SK-N-SH (cell line): ENCODE measurements at regions not wholly inside any gene's neighbourhood (a gene's known extent, or its start where the extent isn't known, plus 50 kb on each side); places are given as distances from the start of the nearest gene placed in this dataset.
A peak's percentile ranks its signal among the peaks of the same experiment; 100 is the strongest.

Source experiments
- CTCF ChIA-PET: fragments of 300-600, 350-600 bp; formaldehyde crosslinking; extraction: SDS; loops from one replicate; lab custom pipeline; 2021; lab: Yijun Ruan, JAX
- POLR2A ChIA-PET: fragments of 350-600 bp; sonication (Branson Sonifier 250); formaldehyde crosslinking; extraction: SDS; loops from one replicate; lab custom pipeline; 2020; ENCODE audit warnings: antibody characterized with exemption, inconsistent platforms; lab: Yijun Ruan, JAX
- DNase-seq: peaks from one replicate; pipeline ENCODE4 v3.0.0; 2012
- H2AFZ ChIP-seq: fragments of 200-600 bp; sonication (generic); 2 replicates; pipeline ENCODE4 v1.8.1; 2016; ENCODE audit warnings: antibody characterized with exemption, mild to moderate bottlenecking, low read depth
- H3F3A ChIP-seq: fragments of 200-600 bp; sonication (generic); replicated peaks from 2 replicates; pipeline ENCODE3; 2016; ENCODE audit warnings: antibody characterized with exemption, mild to moderate bottlenecking; ENCODE audit not compliant: insufficient read depth
- H3K27ac ChIP-seq, 2 experiments: fragments of 200-500 bp in 1 of 2; fragments of 200-600 bp in 1 of 2; sonication (Bioruptor generic) in 1 of 2; sonication (generic), shearing (Covaris generic) in 1 of 2; 2 replicates each; pipeline versions ENCODE4 v1.5.1 to v1.6.1; 2014 to 2016; ENCODE audit warnings: low read depth in 2 of 2, inconsistent platforms in 1 of 2, low read length in 1 of 2, mild to moderate bottlenecking in 1 of 2, mixed read lengths in 1 of 2
- H3K27me3 ChIP-seq: fragments of 200-600 bp; sonication (generic), shearing (Covaris generic); 2 replicates; pipeline ENCODE4 v1.6.1; 2016; ENCODE audit warnings: mixed run types; ENCODE audit not compliant: insufficient read depth
- H3K36me3 ChIP-seq, 2 experiments: fragments of 200-500 bp in 1 of 2; fragments of 200-600 bp in 1 of 2; sonication (Bioruptor generic) in 1 of 2; sonication (generic) in 1 of 2; replicated peaks in 1 of 2; 2 replicates each; pipeline versions ENCODE3 to v1.5.1; 2014 to 2016; ENCODE audit warnings: low read length in 1 of 2, mild to moderate bottlenecking in 1 of 2; ENCODE audit not compliant: insufficient read depth in 2 of 2, control insufficient read depth in 1 of 2
- H3K4me1 ChIP-seq, 2 experiments: fragments of 200-500 bp in 1 of 2; fragments of 200-600 bp in 1 of 2; sonication (Bioruptor generic) in 1 of 2; sonication (generic), shearing (Covaris generic) in 1 of 2; 2 replicates each; pipeline versions ENCODE4 v1.5.1 to v1.6.1; 2014 to 2016; ENCODE audit warnings: low read depth in 1 of 2, low read length in 1 of 2, mixed run types in 1 of 2; ENCODE audit not compliant: insufficient read depth in 2 of 2, control insufficient read depth in 1 of 2
- H3K4me2 ChIP-seq: fragments of 200-600 bp; sonication (generic), shearing (Covaris generic); 2 replicates; pipeline ENCODE4 v1.6.1; 2017; ENCODE audit warnings: mixed run types
- H3K4me3 ChIP-seq, 2 experiments: fragments of 200-500 bp in 1 of 2; fragments of 200-600 bp in 1 of 2; sonication (Bioruptor generic) in 1 of 2; sonication (generic), shearing (Covaris generic) in 1 of 2; 2 replicates each; pipeline versions ENCODE4 v1.5.1 to v1.8.1; 2014 to 2016; ENCODE audit warnings: low read depth in 2 of 2, inconsistent platforms in 1 of 2, low read length in 1 of 2, mild to moderate bottlenecking in 1 of 2, mixed read lengths in 1 of 2, moderate library complexity in 1 of 2
- H3K79me2 ChIP-seq: fragments of 200-600 bp; sonication (generic); 2 replicates; pipeline ENCODE4 v1.8.1; 2017; ENCODE audit warnings: mild to moderate bottlenecking; ENCODE audit not compliant: insufficient read depth
- H3K9ac ChIP-seq: fragments of 200-600 bp; sonication (generic); 2 replicates; pipeline ENCODE4 v1.6.1; 2017; ENCODE audit warnings: mixed run types
- H3K9me2 ChIP-seq: fragments of 200-600 bp; sonication (generic); 2 replicates; pipeline ENCODE4 v1.6.1; 2017; ENCODE audit warnings: mixed run types
- H3K9me3 ChIP-seq: fragments of 200-600 bp; sonication (generic); 2 replicates; pipeline ENCODE4 v1.6.1; 2017; ENCODE audit warnings: mixed run types, mild to moderate bottlenecking, moderate library complexity
- H4K20me1 ChIP-seq: fragments of 200-600 bp; sonication (generic); 2 replicates; pipeline ENCODE4 v1.6.1; 2017; ENCODE audit warnings: mild to moderate bottlenecking, mixed run types; ENCODE audit not compliant: insufficient read depth
- CHD2 ChIP-seq: fragments of 150-350 bp; IDR thresholded peaks from 2 replicates; pipeline ENCODE4 v1.6.1; 2018; ENCODE audit warnings: low read length; ENCODE audit not compliant: partially characterized antibody
- CTCF ChIP-seq: fragments of 200-600 bp; sonication (generic); IDR thresholded peaks from 2 replicates; pipeline ENCODE4 v1.6.1; 2017; ENCODE audit warnings: antibody characterized with exemption, mild to moderate bottlenecking, moderate library complexity
- ELF1 ChIP-seq: IDR thresholded peaks from 2 replicates; pipeline ENCODE4 v1.4.0; 2012
- EP300 ChIP-seq, 2 experiments: IDR thresholded peaks; 2 replicates each; pipeline versions ENCODE4 v1.4.0 to v1.6.1; 2012; ENCODE audit warnings: borderline replicate concordance in 1 of 2, low read depth in 1 of 2, low read length in 1 of 2
- FOSL2 ChIP-seq: IDR thresholded peaks from 2 replicates; pipeline ENCODE4 v1.4.0; 2012; ENCODE audit warnings: low read depth, mild to moderate bottlenecking, moderate library complexity, borderline replicate concordance
- FOXM1 ChIP-seq: IDR thresholded peaks from 2 replicates; pipeline ENCODE4 v1.4.0; 2012; ENCODE audit warnings: low read depth, mild to moderate bottlenecking
- GABPA ChIP-seq: IDR thresholded peaks from 2 replicates; pipeline ENCODE4 v1.4.0; 2012; ENCODE audit warnings: low read depth, mild to moderate bottlenecking
- MAX ChIP-seq: IDR thresholded peaks from 2 replicates; pipeline ENCODE4 v1.4.0; 2012; ENCODE audit warnings: low read depth
- MEF2A ChIP-seq: IDR thresholded peaks from 2 replicates; pipeline ENCODE4 v1.4.0; 2012; ENCODE audit warnings: low read depth, borderline replicate concordance
- MXI1 ChIP-seq: IDR thresholded peaks from 2 replicates; pipeline ENCODE4 v1.6.1; 2012; ENCODE audit warnings: mild to moderate bottlenecking, low read depth, low read length, improper control_type of control experiment
- NFIC ChIP-seq: IDR thresholded peaks from 2 replicates; pipeline ENCODE4 v1.4.0; 2012; ENCODE audit warnings: borderline replicate concordance
- PBX3 ChIP-seq: IDR thresholded peaks from 2 replicates; pipeline ENCODE4; 2012
- POLR2AphosphoS5 ChIP-seq: IDR thresholded peaks from 2 replicates; pipeline ENCODE4 v1.6.1; 2012; ENCODE audit warnings: low read depth, low read length
- RAD21 ChIP-seq: IDR thresholded peaks from 2 replicates; pipeline ENCODE4 v1.6.1; 2012; ENCODE audit warnings: mild to moderate bottlenecking, low read length
- RCOR1 ChIP-seq: fragments of 150-350 bp; IDR thresholded peaks from 2 replicates; pipeline ENCODE4 v1.6.1; 2017; ENCODE audit warnings: antibody characterized with exemption, low read length
- REST ChIP-seq: IDR thresholded peaks from 2 replicates; pipeline ENCODE4 v1.6.1; 2012; ENCODE audit warnings: mild to moderate bottlenecking, low read depth, low read length, moderate library complexity
- RXRA ChIP-seq: IDR thresholded peaks from 2 replicates; pipeline ENCODE4 v1.4.0; 2012; ENCODE audit warnings: low read depth, mild to moderate bottlenecking, borderline replicate concordance
- SMC3 ChIP-seq: IDR thresholded peaks from 2 replicates; pipeline ENCODE4 v1.6.1; 2012; ENCODE audit warnings: low read depth, low read length, improper control_type of control experiment
- TCF12 ChIP-seq: IDR thresholded peaks from 2 replicates; pipeline ENCODE4 v1.4.0; 2012
- USF1 ChIP-seq: IDR thresholded peaks from 2 replicates; pipeline ENCODE4 v1.4.0; 2012; ENCODE audit warnings: low read depth, borderline replicate concordance
- USF2 ChIP-seq: fragments of 150-350 bp; IDR thresholded peaks from 2 replicates; pipeline ENCODE4 v1.6.1; 2017; ENCODE audit warnings: antibody characterized with exemption, low read length, low read depth, borderline replicate concordance
- YY1 ChIP-seq: IDR thresholded peaks from 2 replicates; pipeline ENCODE4 v1.4.0; 2012; ENCODE audit warnings: low read depth, mild to moderate bottlenecking
- WGBS: methylation state at CpG from one replicate; pipeline ENCODE4 v1.1.6; 2017; ENCODE audit warnings: low lambda C conversion rate; 5-methylcytosine and 5-hydroxymethylcytosine counted together

GRCh38 chr4:101730291-101731117, 60.0 kb upstream of the BANK1 start:
- no peaks in the 10 kb centered on the region for H4K20me1 ChIP-seq
- POLR2A ChIA-PET = no interaction called here

More at GRCh38 chr4:101730291-101731117, 60.0 kb upstream of the BANK1 start:
- 61% methylated on average over 4 of the region's 4 CpGs for WGBS
- Histone ChIP-seq H3K79me2 (no peaks in the 10 kb centered on the region), H3K27me3 (no peaks in the 10 kb centered on the region), H2AFZ (no peak overlapping the region), H3K36me3 (no peaks in the 10 kb centered on the region), H3K4me2 (no peak overlapping the region), H3K9me2 (no peaks in the 10 kb centered on the region), H3K9ac (no peak overlapping the region), H3K4me1 (no peaks in the 10 kb centered on the region), H3K4me3 (no peak overlapping the region; a peak in 1 of 4 replicates), H3K27ac (no peak overlapping the region), H3K9me3 (no peaks in the 10 kb centered on the region), H3F3A (no peaks in the 10 kb centered on the region)
- CTCF ChIA-PET = interaction anchor here (0.6 to 5.0 kb wide), 17 partner anchors 10 to 1674 kb away, joined by 3 to 25 read pairs (median 3); partner anchors contain the start of gene PPP3CA
- TF ChIP-seq USF2 (no peak), PBX3 (no peak), RAD21 (peak; percentile 86), FOSL2 (no peak), REST (no peak), RXRA (no peak), SMC3 (peak; percentile 88), FOXM1 (no peak), TCF12 (no peak), MEF2A (no peak), MAX (peak; percentile 80), ELF1 (no peak), MXI1 (0 out of 2 replicates have a peak, but pooled peaks have one; percentile 22), POLR2AphosphoS5 (no peak), USF1 (peak; percentile 70; the same call in 1 of the 2 replicates), RCOR1 (0 out of 2 replicates have a peak, but pooled peaks have one; percentile 15), CHD2 (no peak), GABPA (no peak), YY1 (no peak), EP300 (IDR thresholded peaks at IDR 0.05; ENCODE audit: borderline replicate concordance in 1 of 2, low read depth in 1 of 2, low read length in 1 of 2) (no peak), CTCF (peak; percentile 70), NFIC (no peak)
- DNase-seq = peak; percentile 50
